Stimulated activated CD4-positive, alpha-beta T cell treated with anti-CD3 and anti-CD28 coated beads, TNF-alpha, amount 100 ng/mL, for 1 hour (primary cell): ENCODE measurements at regions not wholly inside any gene's neighbourhood (a gene's known extent, or its start where the extent isn't known, plus 50 kb on each side); places are given as distances from the start of the nearest gene placed in this dataset.
"Not testable (repeated sequence)": the region's sequence is repeated elsewhere in the genome, so short reads cannot be mapped to it uniquely, and the experiment has no call there.

Source experiments
- DNase-seq, 3 donors: peaks; one replicate each; pipeline ENCODE4 v3.0.0-alpha.2; 2020; ENCODE audit warnings: low read depth in 3 of 3, low spot score in 1 of 3

- DNase-seq, result no peak
These were observed 117.6 kb downstream of the MRPL39 start for GRCh38 chr21:25489673-25490072.

GRCh38 chr21:25487046-25487594 is 120.2 kb downstream of the MRPL39 start:
- no peak for DNase-seq

GRCh38 chr21:25485914-25486313 is 121.4 kb downstream of the MRPL39 start:
- no peak for DNase-seq

- no peak for DNase-seq
These were observed 139.4 kb downstream of the MRPL39 start for GRCh38 chr21:25467896-25468295.

GRCh38 chr21:25467071-25467470 is 140.2 kb downstream of the MRPL39 start:
- DNase-seq, result not testable (repeated sequence)

- no peak for DNase-seq
These were observed 140.8 kb downstream of the MRPL39 start for GRCh38 chr21:25466470-25466869.

GRCh38 chr21:25465263-25465662 is 142.0 kb downstream of the MRPL39 start:
- no peak for DNase-seq

GRCh38 chr21:25464275-25464674 is 143.0 kb downstream of the MRPL39 start:
- DNase-seq, result no peak

- DNase-seq, result no peak
These were observed 144.7 kb downstream of the MRPL39 start for GRCh38 chr21:25462517-25462971.

GRCh38 chr21:25461725-25462124 is 145.6 kb downstream of the MRPL39 start:
- DNase-seq, result no peak

GRCh38 chr21:25459993-25460392 is 147.3 kb downstream of the MRPL39 start:
- DNase-seq, result no peak

- DNase-seq, result no peak
These were observed 147.9 kb downstream of the MRPL39 start for GRCh38 chr21:25459365-25459764.

GRCh38 chr21:25458484-25458883 is 148.8 kb downstream of the MRPL39 start:
- no peak for DNase-seq

- DNase-seq, result no peak
These were observed 149.3 kb downstream of the MRPL39 start for GRCh38 chr21:25457946-25458345.

GRCh38 chr21:25457411-25457810 is 149.9 kb downstream of the MRPL39 start:
- DNase-seq, result no peak

- DNase-seq, result no peak
These were observed 150.6 kb downstream of the MRPL39 start for GRCh38 chr21:25456672-25457071.

- DNase-seq, result no peak
These were observed 153.8 kb downstream of the MRPL39 start for GRCh38 chr21:25453524-25453923.

GRCh38 chr21:25449950-25450349 is 157.3 kb downstream of the MRPL39 start:
- no peak for DNase-seq

- no peak for DNase-seq
These were observed 165.4 kb downstream of the MRPL39 start for GRCh38 chr21:25441835-25442234.

GRCh38 chr21:25437465-25437864 is 169.8 kb downstream of the MRPL39 start:
- DNase-seq, result not testable (repeated sequence)

- DNase-seq, result no peak
These were observed 178.7 kb downstream of the MRPL39 start for GRCh38 chr21:25428537-25428936.

GRCh38 chr21:25427828-25428227 is 179.5 kb downstream of the MRPL39 start:
- no peak for DNase-seq

- no peak for DNase-seq
These were observed 180.7 kb downstream of the MRPL39 start for GRCh38 chr21:25426580-25426979.

- DNase-seq, result no peak
These were observed 182.1 kb downstream of the MRPL39 start for GRCh38 chr21:25425156-25425555.
